GM21360 (cell line): ENCODE measurements at regions not wholly inside any gene's neighbourhood (a gene's known extent, or its start where the extent isn't known, plus 50 kb on each side); places are given as distances from the start of the nearest gene placed in this dataset.

ENCODE experiments used
- ATAC-seq: cut with Tn5 transposase; IDR thresholded peaks from one replicate; pipeline ENCODE4 v1.9.1; 2021; ENCODE audit warnings: mild to moderate bottlenecking, moderate library complexity; ENCODE audit not compliant: unreplicated experiment

- no peak for ATAC-seq
Measured at GRCh38 chr6:14426281-14426680, 308.7 kb downstream of the CD83 start.

- ATAC-seq = no peak
Measured at GRCh38 chr6:14428269-14428668, 310.7 kb downstream of the CD83 start.

GRCh38 chr6:14429396-14429795 is 311.8 kb downstream of the CD83 start:
- ATAC-seq = no peak

- ATAC-seq = no peak
Measured at GRCh38 chr6:14430218-14430617, 312.6 kb downstream of the CD83 start.

GRCh38 chr6:14431385-14432330 is 314.1 kb downstream of the CD83 start:
- ATAC-seq = no peak

- ATAC-seq = no peak
Measured at GRCh38 chr6:14434916-14435690, 317.5 kb downstream of the CD83 start.

- ATAC-seq = no peak
Measured at GRCh38 chr6:14436592-14437132, 319.1 kb downstream of the CD83 start.

- no peak for ATAC-seq
Measured at GRCh38 chr6:14439419-14439818, 321.8 kb downstream of the CD83 start.

GRCh38 chr6:14440215-14440910 is 322.8 kb downstream of the CD83 start:
- no peak for ATAC-seq

- no peak for ATAC-seq
Measured at GRCh38 chr6:14440940-14441781, 323.6 kb downstream of the CD83 start.

- no peak for ATAC-seq
Measured at GRCh38 chr6:14442242-14442641, 324.7 kb downstream of the CD83 start.

- ATAC-seq = no peak
Measured at GRCh38 chr6:14443629-14444268, 326.2 kb downstream of the CD83 start.

- no peak for ATAC-seq
Measured at GRCh38 chr6:14444295-14444972, 326.9 kb downstream of the CD83 start.

GRCh38 chr6:14447240-14447639 is 329.7 kb downstream of the CD83 start:
- no peak for ATAC-seq

GRCh38 chr6:14448246-14448645 is 330.7 kb downstream of the CD83 start:
- ATAC-seq = no peak

- ATAC-seq = no peak
Measured at GRCh38 chr6:14450133-14450504, 332.5 kb downstream of the CD83 start.

GRCh38 chr6:14450578-14450977 is 333.0 kb downstream of the CD83 start:
- ATAC-seq = no peak

- ATAC-seq = no peak
Measured at GRCh38 chr6:14451594-14452374, 334.2 kb downstream of the CD83 start.
